ENCODE measurements at regions not wholly inside any gene's neighbourhood (a gene's known extent, or its start where the extent isn't known, plus 50 kb on each side); places are given as distances from the start of the nearest gene placed in this dataset.

DNA sequence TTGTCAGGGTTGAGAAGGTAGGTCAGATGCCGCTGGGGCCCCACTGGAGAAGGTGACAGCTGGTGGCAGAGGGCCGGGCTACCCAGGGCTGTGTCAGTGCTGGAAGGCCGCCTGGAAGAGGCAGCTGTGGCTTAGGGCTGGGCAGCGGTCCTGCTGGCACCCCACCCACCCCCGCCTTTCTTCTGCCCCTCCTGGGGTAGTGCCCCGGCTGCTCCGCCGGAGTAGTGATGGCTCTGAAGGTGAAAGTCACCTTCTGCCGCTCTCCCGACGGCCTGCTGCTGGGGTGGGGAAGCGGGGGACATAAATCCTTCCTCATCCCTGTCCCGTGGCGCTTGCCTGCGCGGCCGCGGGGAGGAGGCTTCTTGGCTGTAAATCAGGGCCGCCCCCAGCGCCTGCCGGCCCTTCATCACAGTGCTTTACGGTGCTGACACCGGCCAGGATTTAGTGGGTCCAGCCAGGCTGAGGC lies 332.2 kb downstream of the DYSF start:
- DNase-seq = no peak

DNA sequence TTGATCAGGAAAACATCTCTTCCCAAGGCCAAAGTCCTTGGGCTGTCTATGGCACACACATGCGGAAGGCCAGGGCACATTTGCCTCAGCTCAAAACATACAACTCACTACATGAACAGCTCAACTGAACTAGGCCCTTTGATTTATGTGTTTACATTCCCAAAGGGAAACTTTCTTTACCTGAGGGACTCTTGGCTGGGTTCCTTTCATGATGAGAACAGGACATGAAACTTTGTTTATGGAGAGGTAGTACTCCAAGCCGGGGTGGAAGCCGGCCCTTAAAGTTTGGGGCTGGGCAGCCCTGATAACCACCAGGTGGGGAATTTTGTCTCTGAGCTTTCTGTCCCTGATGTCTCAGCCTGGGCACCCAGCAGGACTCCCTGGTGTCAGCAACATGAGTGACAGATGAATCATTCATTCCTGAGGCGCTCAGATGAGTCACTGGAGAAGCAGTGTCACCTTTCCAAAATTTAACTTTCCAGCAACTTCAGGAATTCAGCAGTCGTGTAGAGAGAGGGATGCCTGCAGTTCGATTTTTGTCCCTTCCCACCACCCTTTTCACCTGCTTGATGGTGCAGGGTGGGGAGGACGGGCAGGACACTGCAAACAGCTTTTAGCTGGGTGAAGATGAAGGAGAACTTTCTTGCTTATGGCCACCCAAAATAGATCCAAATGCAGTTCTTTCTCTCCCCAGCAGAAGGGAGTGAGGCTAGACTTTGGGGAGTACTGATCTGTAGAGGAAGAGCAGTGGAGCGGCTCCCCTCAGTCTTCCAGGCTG lies 331.6 kb downstream of the DYSF start:
- DNase-seq = no peak

DNA sequence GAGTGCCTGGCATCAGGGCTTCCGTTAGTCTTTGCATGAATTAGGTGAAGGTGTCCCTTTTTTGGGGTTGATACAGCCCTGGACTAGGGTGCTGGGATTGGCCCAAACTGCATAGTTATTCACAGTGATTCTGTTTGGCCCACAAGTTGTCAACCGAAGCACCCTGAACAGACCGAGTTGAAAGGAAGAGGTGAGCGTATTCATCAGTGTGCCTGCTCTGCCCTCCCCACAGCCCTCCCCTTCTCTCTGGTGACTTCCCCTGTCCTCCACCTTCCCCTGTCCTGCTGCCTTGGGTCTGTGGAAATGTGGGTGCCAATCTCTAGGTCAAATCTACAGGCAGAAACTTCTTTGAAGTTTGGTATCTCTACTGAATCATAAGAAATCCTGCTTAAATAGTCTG lies 330.5 kb downstream of the DYSF start:
- no peak for DNase-seq

DNA sequence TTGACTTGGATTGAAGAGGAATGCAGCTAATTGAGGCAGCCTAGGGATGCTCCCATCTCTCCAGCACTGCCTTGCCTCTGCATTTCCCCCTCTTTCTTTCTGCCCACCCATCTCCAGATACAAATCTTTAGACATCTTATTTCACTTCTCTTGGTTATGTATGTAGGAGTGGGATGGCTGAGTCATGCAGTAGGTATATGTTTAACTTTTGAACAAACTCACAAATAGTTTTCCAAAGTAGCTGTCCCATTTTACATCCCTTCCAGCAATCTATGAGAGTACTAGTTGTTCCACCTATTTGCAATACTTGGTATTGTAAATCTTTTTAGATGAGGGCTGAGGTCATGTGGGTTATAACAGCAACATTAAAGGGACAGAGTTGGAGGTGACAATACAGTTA lies 329.9 kb downstream of the DYSF start:
- no peak for DNase-seq

DNA sequence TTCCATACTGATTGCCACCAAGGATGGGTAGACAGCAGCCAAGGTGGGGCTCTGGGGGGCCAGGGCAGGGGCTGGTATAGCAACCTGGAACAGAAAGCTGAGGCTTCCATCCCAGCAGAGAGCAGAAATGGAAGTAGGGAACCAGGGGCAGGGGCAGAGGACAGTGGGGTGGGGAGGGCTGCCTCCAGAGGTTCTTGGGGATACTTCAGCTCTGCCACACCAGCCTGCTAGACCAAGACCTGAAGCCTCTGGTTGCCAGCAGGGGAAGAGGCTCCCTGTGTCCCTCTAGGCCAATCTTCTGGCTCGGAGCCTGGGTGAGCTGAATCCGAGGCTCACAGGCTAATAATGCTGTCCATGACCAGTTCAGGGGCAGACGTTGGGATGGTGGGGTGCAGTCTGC lies 329.0 kb downstream of the DYSF start:
- no peak for DNase-seq

DNA sequence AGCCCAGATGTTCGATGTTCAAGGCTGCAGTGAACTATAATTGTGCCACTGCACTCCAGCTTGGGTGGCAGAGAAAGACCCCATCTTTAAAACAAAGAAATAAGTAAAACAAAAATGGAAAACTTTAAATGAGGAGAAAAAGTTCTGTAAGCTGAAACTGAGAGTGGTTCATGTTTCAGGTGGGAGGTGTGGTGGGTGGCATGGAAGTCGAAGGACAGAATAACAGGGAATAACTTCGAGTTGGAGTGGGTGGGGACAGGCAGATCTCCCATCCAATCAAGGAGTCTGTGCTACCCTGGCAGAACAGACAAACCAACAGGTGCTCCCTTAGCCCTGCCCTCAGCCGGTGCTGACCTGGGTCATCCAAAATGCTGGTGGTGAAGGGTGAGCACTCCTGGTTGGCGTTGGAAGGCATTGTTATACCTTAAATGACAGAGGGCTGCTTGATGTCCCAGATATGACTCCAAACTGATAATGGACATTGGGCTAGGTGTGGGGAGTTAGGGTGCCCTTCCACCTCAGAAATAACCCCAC lies 328.4 kb downstream of the DYSF start:
- no peak for DNase-seq

DNA sequence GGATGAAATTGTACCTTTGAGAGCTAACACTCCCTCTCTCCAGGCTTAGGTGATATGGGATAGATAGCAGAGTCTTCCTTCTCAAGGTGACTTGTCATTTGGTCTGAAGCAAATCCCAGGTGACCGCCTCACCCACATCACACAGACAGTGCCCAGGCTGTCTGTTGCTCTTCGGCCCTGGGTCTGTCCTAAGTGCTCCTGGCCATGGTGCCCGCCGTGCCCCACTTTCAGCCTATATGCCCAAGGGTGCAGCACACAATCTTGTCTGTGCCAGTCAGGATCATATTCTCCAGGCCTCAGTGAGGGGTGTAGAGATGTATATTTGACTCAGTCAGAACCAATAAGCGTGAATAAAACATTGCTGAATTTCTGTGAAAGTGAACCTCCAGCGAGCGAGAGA lies 326.8 kb downstream of the DYSF start:
- no peak for DNase-seq

DNA sequence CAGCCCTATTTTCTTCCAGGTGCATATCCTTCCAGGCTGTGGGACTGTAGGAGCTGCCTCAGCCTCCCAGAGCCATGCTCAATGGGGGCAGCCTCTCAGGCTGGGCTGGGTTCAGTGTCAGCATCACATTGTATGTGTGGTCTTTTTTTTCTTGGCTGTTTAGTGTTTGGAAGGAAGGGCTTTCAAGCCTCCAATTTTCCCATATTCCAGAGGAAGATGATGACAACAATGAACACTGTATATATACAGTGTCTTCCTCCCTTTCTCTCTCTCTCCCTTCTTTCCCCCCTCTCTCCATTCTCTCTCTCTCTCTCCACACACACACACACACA lies 326.4 kb downstream of the DYSF start:
- DNase-seq = no peak

DNA sequence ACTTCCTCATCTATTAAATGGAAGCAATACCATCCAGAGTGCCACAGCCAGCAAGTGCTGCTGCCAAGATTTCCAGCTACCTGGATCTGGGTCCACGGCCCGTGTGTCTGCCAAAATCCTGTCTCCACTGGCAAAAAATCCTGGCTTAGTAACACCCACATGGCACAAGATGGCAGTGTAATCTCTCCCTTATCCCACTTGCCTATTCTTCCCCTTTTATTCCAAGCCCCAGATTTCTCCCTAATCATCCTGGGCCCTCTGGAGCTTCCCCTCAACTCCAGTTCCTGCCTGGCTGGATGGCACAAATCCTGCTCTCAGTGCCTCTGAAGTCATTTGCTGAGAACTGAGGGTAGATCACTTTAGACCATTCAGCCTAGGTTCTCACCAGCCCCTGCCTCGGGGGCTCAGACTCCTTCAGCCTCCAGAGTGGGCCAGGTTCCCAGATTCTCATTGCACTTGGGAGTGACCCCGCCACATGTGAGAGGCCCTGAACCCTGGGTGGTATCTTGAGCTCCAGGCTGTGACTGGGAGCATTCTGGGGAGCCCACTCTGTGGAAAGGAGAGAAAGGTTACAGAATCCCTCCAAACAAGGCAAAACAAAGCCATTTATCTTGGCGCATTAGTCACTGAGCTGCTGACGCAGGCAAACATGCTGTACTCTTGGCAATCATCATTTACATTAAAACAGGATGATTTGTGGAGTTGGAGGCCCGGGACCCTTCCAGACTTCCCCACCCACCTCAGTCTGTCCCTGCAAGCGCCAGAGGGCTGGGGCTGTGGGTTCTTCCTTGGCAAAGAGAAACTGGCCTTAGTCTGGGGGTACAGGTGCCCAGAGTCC lies 325.8 kb downstream of the DYSF start:
- DNase-seq = no peak

DNA sequence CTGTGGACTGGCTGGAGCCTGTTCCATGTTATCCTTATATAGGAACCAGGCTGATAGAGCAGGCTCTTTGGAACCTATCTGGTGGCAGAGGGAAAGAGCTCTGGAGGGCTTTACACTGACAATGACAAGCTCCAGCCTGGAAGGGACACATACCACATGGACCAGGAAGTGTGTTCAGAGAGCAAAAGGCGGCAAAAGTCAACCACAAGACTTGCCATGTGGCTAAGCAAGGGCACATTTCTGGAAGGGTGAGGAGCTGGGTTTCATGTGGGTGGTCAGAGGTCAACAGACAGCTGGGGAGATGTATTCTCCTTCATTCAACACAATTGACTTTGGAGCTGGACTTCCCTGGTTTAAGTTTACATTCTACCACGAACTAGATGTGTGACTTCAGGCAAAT lies 325.2 kb downstream of the DYSF start:
- no peak for DNase-seq

DNA sequence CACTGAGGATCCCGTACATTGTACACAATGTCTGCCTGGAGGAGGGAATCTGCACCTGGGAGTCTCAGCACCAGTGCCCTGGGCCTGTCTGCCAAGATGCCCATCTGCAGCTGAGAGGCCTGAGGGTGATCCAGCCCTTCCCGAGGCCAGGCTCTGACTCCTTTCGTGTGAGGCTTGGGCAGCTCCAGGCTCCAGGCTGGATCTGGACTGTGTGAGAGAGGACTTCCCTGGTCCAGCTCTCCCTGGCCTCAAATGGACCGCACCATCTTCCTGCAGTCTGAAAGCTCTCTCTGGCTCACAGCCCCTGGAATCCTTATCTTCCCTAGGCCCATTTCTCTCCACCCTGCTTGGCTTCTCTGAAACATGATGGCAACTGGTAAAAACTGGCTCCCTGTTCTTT lies 324.6 kb downstream of the DYSF start:
- no peak for DNase-seq

DNA sequence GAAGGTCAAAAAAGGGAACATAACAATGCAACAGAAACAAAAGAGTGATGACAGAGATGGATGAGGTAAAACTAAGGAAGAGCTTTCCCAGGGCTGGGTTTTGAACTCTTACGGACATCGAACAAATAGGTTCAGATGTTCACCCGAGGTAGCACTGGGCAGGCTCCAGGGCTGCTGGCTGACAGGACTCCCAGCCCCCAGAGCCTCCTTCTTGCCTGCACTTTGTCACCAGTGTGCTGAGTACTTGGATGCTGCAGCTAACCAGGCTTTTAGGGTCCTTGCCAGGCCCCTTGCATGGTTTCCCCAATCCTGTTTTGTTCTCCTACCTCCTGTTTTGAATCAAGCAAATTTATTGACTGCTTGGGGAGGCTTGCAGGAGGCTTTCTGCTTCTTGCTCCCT lies 322.9 kb downstream of the DYSF start:
- DNase-seq = no peak

DNA sequence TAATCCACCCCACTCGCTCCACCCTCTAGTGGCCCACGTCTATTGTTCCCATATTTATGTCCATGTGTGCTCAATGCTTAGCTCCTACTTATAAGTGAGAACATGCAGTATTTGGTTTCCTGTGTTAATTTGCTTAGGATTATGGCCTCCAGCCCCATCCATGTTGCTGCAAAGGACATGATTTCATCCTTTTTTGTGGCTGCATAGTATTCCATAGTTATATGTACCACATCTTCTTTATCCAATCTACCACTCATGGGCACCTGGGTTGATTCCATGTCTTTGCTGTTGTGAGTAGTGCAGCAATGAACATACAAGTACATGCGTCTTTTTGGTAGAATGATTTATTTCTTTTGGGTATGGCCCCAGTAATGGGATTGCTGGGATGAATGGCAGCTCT lies 319.9 kb downstream of the DYSF start:
- DNase-seq = no peak

DNA sequence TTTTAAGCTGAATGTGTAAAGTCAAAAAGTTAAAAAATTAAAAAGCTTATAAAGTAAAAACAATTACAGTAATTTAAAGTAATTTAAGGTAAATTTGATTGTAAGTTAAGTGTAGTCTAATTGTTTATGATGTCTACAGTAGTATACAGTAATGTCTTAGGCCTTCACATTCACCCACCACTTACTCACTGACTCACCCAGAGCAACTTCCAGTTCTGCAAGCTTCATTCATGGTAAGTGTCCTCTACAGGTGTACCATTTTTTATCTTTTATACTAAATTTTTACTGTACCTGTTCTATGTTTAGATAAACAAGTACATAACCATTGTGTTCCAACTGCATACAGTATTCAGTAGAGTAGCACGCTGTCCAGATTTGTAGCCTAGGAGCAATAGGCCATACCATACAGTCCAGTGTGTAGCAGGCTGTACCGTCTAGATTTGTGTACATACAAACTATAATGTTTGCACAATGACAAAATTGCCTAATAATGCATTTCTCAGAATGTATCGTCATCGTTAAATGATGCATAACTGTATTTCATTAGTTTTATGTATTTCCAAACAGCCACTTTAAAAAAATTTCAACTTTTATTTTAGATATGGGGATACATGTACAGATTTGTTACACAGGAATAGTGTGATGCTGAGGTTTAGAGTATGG lies 319.3 kb downstream of the DYSF start:
- DNase-seq = no peak

DNA sequence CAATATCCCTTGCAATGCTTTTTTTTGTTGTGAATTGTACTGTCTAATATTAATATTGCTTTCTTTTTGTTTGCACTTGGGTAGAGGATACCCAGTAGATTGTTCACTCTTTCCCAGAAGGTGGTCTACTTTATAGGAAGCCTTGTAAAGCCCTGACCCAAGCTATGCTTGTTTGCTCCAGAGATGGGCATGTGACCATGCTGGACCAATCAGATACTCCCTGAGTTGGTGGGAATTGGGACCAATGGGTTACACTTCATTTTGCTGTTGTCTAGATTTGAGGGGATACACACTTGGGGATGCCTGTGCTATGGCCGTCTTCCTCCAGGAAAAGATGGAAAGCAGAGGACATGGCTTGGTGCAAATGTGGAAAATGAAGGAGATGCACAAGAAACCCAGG lies 314.3 kb downstream of the DYSF start:
- no peak for DNase-seq

DNA sequence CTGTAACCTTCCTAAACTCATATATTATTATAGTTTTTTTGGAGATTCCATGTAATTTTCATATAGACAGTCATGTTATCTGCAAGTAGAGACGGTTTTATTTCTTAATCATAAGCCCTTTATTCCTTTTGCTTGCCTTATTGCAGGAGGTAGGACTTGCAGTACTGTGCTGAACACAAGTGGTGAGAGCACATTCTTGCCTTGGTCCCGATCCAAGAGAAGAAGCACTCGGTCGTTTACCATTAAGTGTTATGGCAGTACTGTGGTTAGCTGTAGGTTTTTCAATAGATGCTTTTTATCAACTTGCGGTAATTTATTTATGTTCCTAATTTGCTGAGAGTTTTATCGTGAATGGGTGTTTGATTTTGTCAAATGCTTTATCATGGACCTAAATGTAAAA lies 305.7 kb downstream of the DYSF start:
- no peak for DNase-seq

DNA sequence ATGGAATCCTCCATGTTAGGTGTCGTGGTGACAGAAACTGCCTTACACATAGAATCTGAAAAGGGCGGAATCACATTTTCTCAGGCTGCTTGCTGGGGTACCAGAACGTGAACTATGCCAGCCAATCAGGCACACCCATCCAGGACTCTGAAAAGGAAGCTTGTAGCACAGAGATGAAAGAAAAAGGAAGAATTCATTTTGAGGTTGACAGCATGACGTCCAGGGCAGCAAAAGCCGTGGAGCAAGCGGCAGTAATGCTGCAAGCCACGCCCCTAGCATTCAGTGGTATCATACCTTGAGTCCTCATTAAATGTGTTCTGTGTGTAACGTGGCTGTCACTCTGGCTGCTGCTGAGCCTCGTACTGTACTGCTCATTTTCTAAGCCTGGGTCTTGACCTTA lies 304.0 kb downstream of the DYSF start:
- no peak for DNase-seq

DNA sequence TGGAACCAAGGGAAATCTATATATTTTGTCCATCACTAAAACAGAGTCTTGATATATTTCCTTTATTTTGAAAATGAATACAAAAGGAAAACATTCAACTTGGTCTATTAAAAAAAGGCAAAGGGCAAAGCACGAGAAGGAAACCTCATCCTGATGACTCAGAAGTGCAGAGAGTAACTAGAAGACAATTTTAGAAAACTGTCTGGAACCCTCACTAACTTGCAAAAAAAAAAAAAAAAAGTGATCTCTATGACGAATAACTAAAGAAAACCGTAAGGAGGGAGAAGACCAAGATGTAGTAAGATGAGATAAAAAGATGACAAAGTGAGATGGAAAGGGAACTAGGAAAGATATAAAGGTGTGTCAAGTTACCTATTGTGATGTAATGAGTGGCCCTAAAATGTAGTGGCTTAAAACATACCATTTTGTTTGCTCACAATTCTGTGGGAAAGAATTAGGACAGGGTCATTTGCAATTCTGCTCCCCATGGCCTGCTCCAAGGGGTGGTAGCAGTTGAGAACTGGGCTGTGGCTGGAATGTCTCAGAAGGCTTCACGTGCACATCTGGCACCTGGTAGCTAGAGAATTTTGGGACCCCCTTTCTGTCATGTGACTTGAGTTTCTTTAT lies 303.0 kb downstream of the DYSF start:
- no peak for DNase-seq

DNA sequence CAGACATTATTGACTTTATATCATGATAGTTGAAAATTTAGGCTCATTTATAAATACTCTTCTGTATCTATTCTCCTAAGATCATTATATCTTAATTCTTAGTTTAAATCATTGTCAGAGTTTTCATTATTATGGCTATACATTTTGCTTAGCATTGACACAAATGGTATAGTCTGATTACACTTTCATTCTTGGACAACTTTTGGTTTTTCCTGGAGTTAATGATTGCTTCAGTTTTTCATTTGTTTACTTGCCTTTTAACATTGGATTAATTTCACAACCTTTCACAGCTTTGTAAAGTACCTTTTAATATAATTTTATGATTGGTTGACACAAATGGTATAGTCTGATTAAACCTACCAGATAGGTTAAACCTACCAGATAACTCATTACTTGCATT lies 298.2 kb downstream of the DYSF start:
- no peak for DNase-seq

DNA sequence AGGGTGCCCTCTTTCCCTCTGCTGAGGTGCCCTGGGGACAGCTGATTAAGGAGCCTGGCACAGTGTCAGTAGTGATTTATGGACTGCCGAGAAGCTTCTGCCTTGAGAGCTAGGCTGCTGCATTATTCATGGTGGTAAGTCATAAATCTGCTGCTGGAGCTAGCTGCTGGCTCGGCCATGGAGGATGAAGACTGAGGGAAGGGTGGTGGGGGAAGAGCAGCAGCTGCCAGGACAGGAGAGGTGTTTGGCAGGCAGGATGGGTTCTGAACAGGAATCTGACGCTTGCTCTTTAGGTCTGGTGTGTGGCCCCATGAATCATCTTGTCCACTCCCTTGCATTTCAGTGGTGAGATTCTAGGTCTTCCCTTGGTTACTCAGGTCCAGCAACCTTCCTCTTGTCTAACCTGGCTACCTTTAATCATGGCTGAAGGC lies 296.3 kb downstream of the DYSF start:
- DNase-seq = no peak

DNA sequence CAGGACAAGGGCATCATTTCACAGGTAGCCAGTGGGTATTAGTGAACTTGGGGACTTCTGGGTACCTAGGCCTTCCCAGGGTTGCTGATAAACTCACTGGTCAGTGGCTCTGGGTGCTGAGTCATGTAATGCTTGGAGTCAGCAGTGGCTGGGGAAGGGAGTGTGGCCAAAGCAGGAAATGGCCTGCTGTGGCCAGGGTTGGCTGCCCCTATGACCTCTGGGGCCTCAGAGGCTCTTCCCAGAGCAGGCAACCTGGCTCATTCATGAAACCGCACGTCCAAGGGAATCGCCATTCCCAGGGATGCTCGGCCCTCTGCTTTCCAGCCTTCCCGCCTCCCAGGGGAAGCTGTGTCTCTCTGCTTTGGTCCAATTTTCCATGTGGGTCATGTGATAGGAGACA lies 294.9 kb downstream of the DYSF start:
- DNase-seq = no peak

DNA sequence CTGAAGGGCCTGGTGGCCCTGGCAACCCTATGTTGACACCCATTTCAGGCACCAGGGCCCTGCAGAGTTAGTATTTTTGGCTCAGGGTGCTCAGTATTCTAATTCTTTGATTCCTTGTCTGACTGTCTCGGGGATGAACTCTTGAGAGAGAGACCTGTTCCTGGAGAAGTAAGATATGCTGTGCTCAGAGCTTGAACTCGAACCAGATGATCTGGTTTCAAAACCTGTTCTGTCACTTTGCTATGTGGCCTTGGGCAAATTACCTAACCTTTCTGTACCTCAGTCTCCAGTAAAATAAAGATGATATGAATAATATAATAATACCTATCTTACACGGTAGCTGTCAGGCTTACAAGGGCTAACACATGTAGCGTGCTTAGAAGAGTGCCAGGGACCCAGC lies 294.2 kb downstream of the DYSF start:
- DNase-seq = no peak

DNA sequence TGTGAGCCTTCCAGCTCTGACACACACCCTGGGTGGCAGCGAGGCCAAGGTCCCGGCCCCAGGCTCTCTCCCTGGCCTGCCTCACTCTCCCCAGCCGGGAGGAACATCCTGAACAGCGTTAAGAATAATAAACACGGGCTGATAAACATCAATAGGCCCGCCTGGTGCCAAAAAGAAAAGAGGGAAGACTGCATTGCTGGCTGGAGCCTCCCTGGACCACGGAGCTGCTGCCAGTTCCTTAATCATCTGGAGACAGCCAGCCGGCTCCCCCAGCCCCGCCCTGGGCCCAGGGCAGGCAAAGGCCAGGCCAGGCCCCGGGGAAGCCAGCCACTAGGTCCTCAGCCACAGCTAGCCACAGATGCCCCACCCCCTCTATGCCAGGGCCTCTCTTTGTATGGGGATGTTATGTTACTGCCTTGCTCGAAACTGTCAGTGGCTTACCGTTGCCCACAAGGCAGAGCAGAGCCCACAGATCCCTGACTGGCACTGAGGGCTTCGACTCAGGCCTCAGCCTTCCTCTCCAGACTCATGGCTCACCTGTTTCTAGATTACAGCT lies 293.7 kb downstream of the DYSF start:
- no peak for DNase-seq
